Panc1 (cell line): ENCODE measurements at regions not wholly inside any gene's neighbourhood (a gene's known extent, or its start where the extent isn't known, plus 50 kb on each side); places are given as distances from the start of the nearest gene placed in this dataset.

Experiments used
- ATAC-seq: fragments of 200-7000 bp; cut with Tn5 transposase; 2 replicates; pipeline ENCODE4 v1.9.1; 2020; ENCODE audit warnings: mild to moderate bottlenecking, moderate library complexity
- BruUV-seq: library from RNA; stranded (reverse); fragments of 400-500 nt; replicated peaks from 2 replicates; lab custom pipeline; 2021; lab: Mats Ljungman, UMichigan
- CTCF ChIA-PET: fragments of 300-600 bp; sonication (Branson Sonifier 250); formaldehyde crosslinking; loops from one replicate; lab custom pipeline; 2022; ENCODE audit warnings: antibody characterized with exemption; lab: Charles Lee
- POLR2A ChIA-PET: fragments of 300-600 bp; sonication (Branson Sonifier 250); formaldehyde crosslinking; loops from one replicate; lab custom pipeline; 2022; ENCODE audit warnings: antibody characterized with exemption; lab: Charles Lee
- DNase-seq: peaks from one replicate; pipeline ENCODE4 v3.0.0-alpha.2; 2010; ENCODE audit warnings: low read depth, low spot score
- H3K27ac ChIP-seq: 2 replicates; pipeline ENCODE4 v1.5.1; 2011; ENCODE audit warnings: mild to moderate bottlenecking, low read length, inconsistent platforms
- H3K27me3 ChIP-seq: fragments of 200-500 bp; sonication (Bioruptor generic); 2 replicates; pipeline ENCODE4 v1.6.0; 2014; ENCODE audit warnings: low read length, inconsistent platforms; ENCODE audit not compliant: control insufficient read depth, insufficient read depth
- H3K36me3 ChIP-seq: fragments of 200-500 bp; sonication (Bioruptor generic); 2 replicates; pipeline ENCODE4 v1.5.1; 2014; ENCODE audit warnings: inconsistent platforms, mild to moderate bottlenecking, low read length, moderate library complexity; ENCODE audit not compliant: control insufficient read depth, insufficient read depth
- H3K4me1 ChIP-seq: 2 replicates; pipeline ENCODE4 v1.5.1; 2011; ENCODE audit warnings: inconsistent platforms, mild to moderate bottlenecking, low read length, moderate library complexity; ENCODE audit not compliant: control insufficient read depth, insufficient read depth
- H3K4me3 ChIP-seq, 2 experiments: 2 replicates each; pipeline ENCODE4 v1.5.1; 2011 to 2012; ENCODE audit warnings: low read depth in 2 of 2, low read length in 2 of 2, mild to moderate bottlenecking in 2 of 2, inconsistent platforms in 1 of 2, moderate library complexity in 1 of 2
- H3K9me3 ChIP-seq: fragments of 200-500 bp; sonication (Bioruptor generic); 2 replicates; pipeline ENCODE4 v1.5.1; 2014; ENCODE audit warnings: low read depth, mild to moderate bottlenecking, inconsistent platforms, low read length, moderate library complexity; ENCODE audit not compliant: control insufficient read depth, insufficient read depth
- CTCF ChIP-seq: fragments of 450-650 bp; IDR thresholded peaks from 2 replicates; pipeline ENCODE4 v1.5.1; 2017; ENCODE audit warnings: mild to moderate bottlenecking
- POLR2AphosphoS5 ChIP-seq: IDR thresholded peaks from 2 replicates; pipeline ENCODE4 v1.6.1; 2012; ENCODE audit warnings: mild to moderate bottlenecking, low read depth, low read length, moderate library complexity
- REST ChIP-seq, 2 experiments: IDR thresholded peaks; 2 replicates each; pipeline ENCODE4 v1.6.1; 2011 to 2012; ENCODE audit warnings: low read depth in 2 of 2, control low read depth in 1 of 2, low read length in 1 of 2, mild to moderate bottlenecking in 1 of 2, moderate library complexity in 1 of 2; ENCODE audit not compliant: insufficient read depth in 1 of 2
- SIN3A ChIP-seq: IDR thresholded peaks from 2 replicates; pipeline ENCODE4 v1.6.1; 2012; ENCODE audit warnings: low read depth, mild to moderate bottlenecking, low read length, moderate library complexity, borderline replicate concordance; ENCODE audit not compliant: insufficient read depth
- TCF7L2 ChIP-seq: IDR thresholded peaks from 2 replicates; pipeline ENCODE4 v1.6.1; 2011; ENCODE audit warnings: mild to moderate bottlenecking, low read depth, low read length, inconsistent platforms
- in situ Hi-C: cut with HindIII; loops from 2 replicates; pipeline ENCODE4 v1.10.0; 2016; ENCODE audit warnings: low sequenced_read_pairs, low pct_unique_long_range_greater_than_20kb
- intact Hi-C: fragments of 100-400 bp; cut with micrococcal nuclease; formaldehyde crosslinking; loops from one replicate; pipeline ENCODE4 v1.10.0; 2022; ENCODE audit not compliant: unreplicated experiment

GRCh38 chr12:87618199-87618598, 411.0 kb downstream of the C12orf50 start:
- DNase-seq (no peak), ATAC-seq (no peak)
- H3K9me3 ChIP-seq = no peaks in the 10 kb centered on the region
- TF ChIP-seq CTCF = no peak
- TF ChIP-seq TCF7L2 = no peak
- no peak for TF ChIP-seq REST (IDR thresholded peaks at IDR 0.05; ENCODE audit: insufficient read depth in 1 of 2, low read depth in 2 of 2, low read length in 1 of 2)
- TF ChIP-seq POLR2AphosphoS5 = no peak
- no peak for TF ChIP-seq SIN3A
- no peak overlapping the region for H3K4me3 ChIP-seq
- no peaks in the 10 kb centered on the region for H3K36me3 ChIP-seq
- BruUV-seq = no TSS peak
- in situ Hi-C loops (no loop called here), intact Hi-C loops (no loop called here)
- ChIA-PET POLR2A (no interaction called here), CTCF (no interaction called here)
- no peaks in the 10 kb centered on the region for H3K27me3 ChIP-seq
- H3K27ac ChIP-seq = no peak overlapping the region
- H3K4me1 ChIP-seq = no peaks in the 10 kb centered on the region

DNA sequence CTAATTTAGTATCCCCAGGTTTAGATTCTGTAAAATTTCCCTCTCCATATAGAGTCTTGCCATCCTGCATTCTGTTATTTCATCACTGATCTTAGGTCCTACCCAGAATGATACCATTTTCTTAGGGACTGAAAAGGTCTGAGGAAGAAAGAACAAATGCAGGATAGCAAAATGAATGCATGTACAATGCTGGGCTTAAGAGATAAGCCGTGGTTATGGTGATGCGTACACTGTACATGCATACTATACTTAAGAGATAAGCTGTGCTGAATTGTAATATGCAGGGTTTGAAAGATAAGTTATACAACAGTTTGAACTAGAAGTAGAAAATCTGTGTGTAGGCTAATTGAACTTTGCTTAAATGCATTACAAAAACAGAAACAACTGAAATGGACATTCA, 416.2 kb downstream of the C12orf50 start:
- Histone ChIP-seq H3K27me3 (no peaks in the 10 kb centered on the region), H3K9me3 (no peaks in the 10 kb centered on the region), H3K4me1 (no peaks in the 10 kb centered on the region), H3K36me3 (no peaks in the 10 kb centered on the region), H3K27ac (no peak overlapping the region), H3K4me3 (no peak overlapping the region)
- no peak for ATAC-seq
- intact Hi-C loops = no loop called here
- DNase-seq = no peak
- in situ Hi-C loops = no loop called here
- BruUV-seq = no TSS peak
- CTCF ChIA-PET = no interaction called here
- no peak for TF ChIP-seq CTCF
- TF ChIP-seq TCF7L2 = no peak
- TF ChIP-seq REST (IDR thresholded peaks at IDR 0.05; ENCODE audit: insufficient read depth in 1 of 2, low read depth in 2 of 2, low read length in 1 of 2) = no peak
- TF ChIP-seq SIN3A = no peak
- no peak for TF ChIP-seq POLR2AphosphoS5
- POLR2A ChIA-PET = no interaction called here
